ENCODE measurements at regions not wholly inside any gene's neighbourhood (a gene's known extent, or its start where the extent isn't known, plus 50 kb on each side); places are given as distances from the start of the nearest gene placed in this dataset.
"Not testable (repeated sequence)": the region's sequence is repeated elsewhere in the genome, so short reads cannot be mapped to it uniquely, and the experiment has no call there.

- DNase-seq, result no peak
These were observed 52.2 kb downstream of the BEX3 start for GRCh38 chrX:103428525-103428924.

- not testable (repeated sequence) for DNase-seq
These were observed 52.7 kb downstream of the BEX3 start for GRCh38 chrX:103429026-103429425.

- peak; percentile 6 for DNase-seq
These were observed 55.0 kb downstream of the BEX3 start for GRCh38 chrX:103431316-103431715.

- not testable (repeated sequence) for DNase-seq
These were observed 56.5 kb downstream of the BEX3 start for GRCh38 chrX:103432841-103433240.

- no peak for DNase-seq
These were observed 61.0 kb downstream of the BEX3 start for GRCh38 chrX:103437147-103437873.

GRCh38 chrX:103439161-103439560 is 62.8 kb downstream of the BEX3 start:
- DNase-seq, result no peak

- no peak for DNase-seq
These were observed 64.3 kb downstream of the BEX3 start for GRCh38 chrX:103440621-103441020.

- no peak for DNase-seq
These were observed 65.7 kb downstream of the BEX3 start for GRCh38 chrX:103441878-103442535.

GRCh38 chrX:103442536-103442901 is 66.2 kb downstream of the BEX3 start:
- no peak for DNase-seq

- DNase-seq, result peak; percentile 7
These were observed 70.4 kb downstream of the BEX3 start for GRCh38 chrX:103446665-103447302.

All from NCI-H226 (cell line).